HuH-7 (cell line): ENCODE measurements at regions not wholly inside any gene's neighbourhood (a gene's known extent, or its start where the extent isn't known, plus 50 kb on each side); places are given as distances from the start of the nearest gene placed in this dataset.
"Not testable (repeated sequence)": the region's sequence is repeated elsewhere in the genome, so short reads cannot be mapped to it uniquely, and the experiment has no call there.

Experiments
- DNase-seq: peaks from one replicate; pipeline ENCODE4 v3.0.0; 2011; ENCODE audit warnings: low spot score

- no peak for DNase-seq
Observed at GRCh38 chr13:99075268-99076191, 97.7 kb upstream of the DOCK9 start.

DNA sequence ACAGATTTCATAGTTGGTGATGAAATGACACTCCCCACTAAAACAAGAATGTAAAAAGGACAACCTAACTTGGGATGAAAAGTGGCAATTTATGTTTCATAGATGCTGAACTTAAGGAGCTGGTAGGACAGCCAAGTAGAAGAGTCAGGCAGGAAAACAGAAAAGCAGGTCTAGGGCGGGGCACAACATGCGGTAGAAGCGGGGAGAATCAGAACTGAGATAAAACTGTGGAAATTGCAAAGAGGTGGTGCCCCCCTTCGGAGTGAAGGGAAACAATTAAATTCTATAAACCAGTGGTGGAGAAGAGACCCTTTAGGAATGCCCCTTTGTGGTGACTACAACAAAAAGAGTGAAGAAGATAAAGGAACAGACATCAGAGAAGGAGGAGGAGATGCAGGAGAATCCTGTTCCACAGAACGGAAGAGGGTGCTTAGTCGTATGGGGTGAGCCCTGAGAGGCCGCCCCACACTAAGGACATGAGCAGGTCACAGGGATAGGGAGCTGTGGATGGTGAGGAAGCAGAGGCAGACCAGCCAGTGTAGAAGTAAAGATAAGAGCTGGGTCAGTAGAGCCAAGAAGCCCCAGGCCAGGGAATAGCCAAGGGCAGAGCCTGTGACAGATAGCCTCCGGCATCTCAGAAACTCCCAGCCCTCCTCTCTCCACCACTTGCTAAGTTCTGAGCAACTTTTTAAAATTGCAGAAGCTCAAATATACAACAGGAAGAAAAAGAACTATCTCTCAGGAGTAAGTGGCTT lies 100.3 kb upstream of the DOCK9 start:
- DNase-seq: no peak

- DNase-seq: no peak
Observed at GRCh38 chr13:99080131-99080530, 102.3 kb upstream of the DOCK9 start.

DNA sequence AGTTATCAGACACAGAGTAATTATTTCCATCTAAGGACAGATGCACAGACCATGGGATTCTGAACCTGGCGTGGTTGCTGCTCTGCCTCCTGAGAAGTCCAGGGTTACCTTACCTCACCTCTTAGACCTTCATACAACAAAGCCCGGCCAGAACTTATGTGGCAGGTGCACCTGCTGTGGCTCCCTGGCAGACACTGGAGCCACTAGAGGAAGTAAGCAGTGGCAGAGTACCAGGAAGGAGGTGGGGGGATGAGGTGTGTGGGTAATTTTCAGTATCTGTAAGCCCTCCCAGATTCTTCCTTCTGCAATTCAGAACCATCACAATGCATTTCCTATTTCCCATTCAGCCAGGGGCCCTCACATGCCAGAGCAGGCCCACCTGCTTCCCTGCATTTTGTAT lies 106.1 kb upstream of the DOCK9 start:
- no peak for DNase-seq

- no peak for DNase-seq
Observed at GRCh38 chr13:99085139-99085807, 107.4 kb upstream of the DOCK9 start.

DNA sequence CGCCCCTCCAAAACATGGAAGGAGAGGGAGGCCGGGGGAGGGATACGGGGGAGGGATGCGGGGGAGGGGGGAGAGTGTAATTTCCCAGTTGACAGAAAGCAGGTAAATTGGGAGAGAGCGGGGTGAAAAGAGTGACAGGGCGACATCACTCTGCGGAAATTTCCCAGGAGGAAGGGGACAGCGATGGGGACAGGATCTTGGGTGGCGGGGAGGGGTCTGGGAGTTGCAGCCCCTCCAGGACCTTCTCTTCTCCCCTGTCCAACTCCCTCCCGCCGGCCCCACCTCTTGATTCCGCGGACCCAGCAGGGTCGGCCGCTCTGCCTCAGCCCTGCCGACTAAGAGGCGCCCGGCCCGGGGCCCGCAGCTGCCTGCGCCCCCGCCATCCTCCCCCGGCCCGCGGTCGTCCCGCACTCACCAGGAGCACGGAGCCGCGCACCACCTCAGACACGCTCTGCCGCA lies 108.0 kb upstream of the DOCK9 start:
- no peak for DNase-seq

GRCh38 chr13:99086267-99087097 lies 108.6 kb upstream of the DOCK9 start:
- DNase-seq: peak; percentile 28

- peak; percentile 86 for DNase-seq
Observed at GRCh38 chr13:99087098-99087953, 109.5 kb upstream of the DOCK9 start.

DNA sequence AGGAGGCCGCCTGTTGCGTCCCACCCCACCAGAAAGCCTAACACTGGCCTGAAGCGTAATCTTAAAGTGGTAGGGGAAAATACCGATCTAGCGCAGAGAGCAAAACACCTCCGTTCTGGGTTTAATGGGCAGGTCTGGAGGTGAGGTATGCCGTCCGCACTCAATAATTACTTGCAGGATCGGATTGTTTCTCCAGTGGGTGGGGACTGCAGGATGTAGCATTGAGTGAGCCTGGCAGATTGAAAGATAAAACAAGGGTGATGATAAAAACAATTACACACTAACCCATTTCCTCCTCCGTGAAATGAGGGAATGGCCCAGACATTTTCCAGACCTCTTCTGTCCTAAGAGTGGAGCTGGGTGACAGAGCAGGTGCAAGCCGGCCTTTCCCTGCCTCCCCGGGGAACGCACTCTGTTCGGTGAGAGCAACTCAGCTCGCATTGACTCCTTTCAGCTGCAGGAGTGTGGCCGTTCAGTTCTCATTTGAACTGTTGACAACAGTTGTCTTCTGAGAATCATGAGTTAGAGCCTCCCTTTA lies 110.2 kb upstream of the DOCK9 start:
- DNase-seq: no peak

DNA sequence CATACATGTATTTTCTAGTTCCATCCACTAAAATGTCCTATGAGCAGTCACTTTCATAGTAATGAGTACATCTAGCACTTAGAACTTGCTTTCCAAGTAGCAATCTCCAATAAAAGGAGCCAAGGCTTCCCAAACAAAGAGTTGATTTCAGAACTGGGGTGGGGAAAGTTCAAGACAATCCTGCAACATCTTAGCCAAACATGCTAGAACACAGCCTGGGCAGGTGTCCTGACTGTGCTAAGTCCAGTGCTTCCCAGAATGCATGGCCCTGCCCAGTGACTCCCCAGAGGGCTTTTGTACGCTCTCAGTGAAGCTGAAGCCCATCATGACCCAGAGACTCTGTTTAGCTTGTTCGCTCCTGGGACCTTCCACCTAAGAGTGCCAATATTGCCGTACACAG lies 106.7 kb upstream of the UBAC2 start:
- DNase-seq: no peak

DNA sequence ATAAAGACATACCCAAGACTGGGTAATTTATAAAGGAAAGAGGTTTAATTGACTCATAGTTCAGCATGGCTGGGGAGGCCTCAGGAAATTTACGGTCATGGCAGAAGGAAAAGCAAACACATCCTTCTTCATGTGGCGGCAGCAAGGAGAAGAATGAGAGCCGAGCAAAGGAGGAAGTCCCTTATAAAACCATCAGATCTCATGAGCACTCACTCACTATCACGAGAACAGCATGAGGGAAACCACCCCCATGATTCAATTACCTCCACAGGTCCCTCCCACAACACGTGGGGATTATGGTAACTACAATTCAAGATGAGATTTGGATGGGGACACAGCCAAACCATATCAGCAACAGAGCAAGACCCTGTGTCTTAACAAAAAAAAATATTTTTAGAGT lies 98.8 kb upstream of the UBAC2 start:
- DNase-seq: not testable (repeated sequence)

GRCh38 chr13:99103536-99103935 lies 97.1 kb upstream of the UBAC2 start:
- DNase-seq: no peak

DNA sequence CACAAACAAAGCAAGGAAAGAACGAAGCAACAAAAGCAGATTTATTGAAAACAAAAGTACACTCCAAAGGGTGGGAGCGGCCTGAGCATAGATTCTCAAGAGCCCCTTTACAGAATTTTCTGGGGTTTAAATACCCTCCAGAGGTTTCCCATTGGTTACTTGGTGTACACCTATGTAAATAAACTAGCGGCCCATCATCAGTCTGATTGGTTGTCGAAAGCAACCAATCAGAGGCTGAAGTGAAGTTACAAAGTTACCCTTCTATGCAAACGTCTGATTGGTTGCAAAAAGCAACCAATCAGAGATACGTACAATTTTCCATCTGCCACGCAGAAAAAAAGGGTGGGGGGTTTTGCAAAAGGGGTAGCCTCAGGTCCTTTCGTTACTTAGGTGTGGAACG lies 96.3 kb upstream of the UBAC2 start:
- no peak for DNase-seq

DNA sequence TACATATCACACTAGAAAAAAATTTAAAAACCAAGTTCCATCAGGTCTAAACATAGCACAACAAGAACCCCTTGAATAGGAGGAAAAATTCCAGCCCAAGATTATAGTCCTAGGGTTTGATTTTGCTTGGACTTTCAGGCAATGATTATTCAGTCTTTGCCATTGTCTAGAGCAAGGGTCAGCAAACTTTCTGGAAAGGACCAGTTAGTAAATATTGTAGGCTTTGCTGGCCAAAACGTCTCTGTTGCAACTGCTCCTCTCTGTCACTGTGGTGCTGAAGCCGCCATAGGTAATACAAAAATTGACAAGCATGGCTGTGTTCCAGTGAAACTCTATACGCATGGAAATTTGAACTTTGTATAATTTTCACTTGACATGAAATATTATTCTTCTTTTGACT lies 95.5 kb upstream of the UBAC2 start:
- DNase-seq: no peak

- DNase-seq: no peak
Observed at GRCh38 chr13:99113351-99113750, 87.3 kb upstream of the UBAC2 start.

GRCh38 chr13:99118179-99118578 lies 82.5 kb upstream of the UBAC2 start:
- no peak for DNase-seq

DNA sequence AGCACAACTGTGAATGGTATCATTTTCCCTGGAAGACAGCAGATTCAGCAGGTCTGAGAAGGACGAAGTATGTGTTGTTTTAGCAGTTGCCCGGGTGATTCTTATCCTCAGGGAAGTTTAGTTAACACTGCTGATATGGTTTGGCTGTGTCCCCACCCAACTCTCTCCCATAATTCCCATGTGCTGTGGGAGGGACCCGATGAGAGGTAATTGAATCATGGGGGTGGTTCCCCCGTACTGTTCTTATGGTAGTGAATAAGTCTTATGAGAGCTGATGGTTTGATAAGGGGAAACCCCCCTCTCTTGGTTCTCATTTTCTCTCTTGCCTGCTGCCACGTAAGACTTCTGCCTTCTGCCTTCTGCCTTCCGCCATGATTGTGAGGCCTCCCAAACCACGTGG lies 81.0 kb upstream of the UBAC2 start:
- DNase-seq: no peak

DNA sequence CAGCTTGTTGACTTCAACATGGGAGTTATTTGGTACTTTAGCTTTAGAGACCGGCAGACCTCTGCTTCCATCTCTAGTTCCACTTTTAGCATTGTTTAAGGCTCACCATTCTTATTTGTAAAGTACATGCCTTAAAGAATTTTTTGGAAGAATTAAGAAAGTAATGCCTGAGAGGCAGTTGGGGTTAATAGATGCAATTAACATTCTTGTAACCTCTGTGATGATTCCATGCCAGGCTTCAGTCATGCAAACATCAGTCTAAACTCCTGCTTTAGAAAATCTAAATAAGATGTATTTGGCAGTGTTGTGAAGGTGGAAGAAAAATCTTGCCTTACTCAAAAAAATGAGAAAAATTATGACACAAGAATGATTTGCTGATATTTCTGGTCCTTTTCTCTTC lies 79.9 kb upstream of the UBAC2 start:
- DNase-seq: no peak

DNA sequence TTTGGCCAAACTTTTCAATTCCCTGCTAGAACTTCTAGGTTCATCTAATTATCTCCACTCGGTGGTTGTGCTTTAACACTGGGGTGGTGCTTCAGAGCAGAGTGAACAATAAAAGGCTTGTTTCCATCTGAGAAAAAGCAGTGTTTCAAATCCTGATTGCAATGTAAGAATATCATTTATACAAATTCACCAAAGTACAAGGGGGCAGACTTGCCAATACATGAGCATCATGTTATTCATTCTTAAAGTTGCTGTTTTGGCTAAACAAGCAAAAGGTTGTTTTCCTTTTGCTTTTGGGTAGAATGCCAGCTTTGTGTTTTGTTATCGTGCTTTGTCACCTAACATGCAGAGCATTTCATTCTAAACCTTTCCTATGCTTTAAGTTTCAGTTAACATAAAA lies 78.5 kb upstream of the UBAC2 start:
- DNase-seq: no peak
